Activated CD4-positive, alpha-beta T cell treated with anti-CD3 and anti-CD28 coated beads for 4 hours (primary cell): ENCODE measurements at regions not wholly inside any gene's neighbourhood (a gene's known extent, or its start where the extent isn't known, plus 50 kb on each side); places are given as distances from the start of the nearest gene placed in this dataset.
"Not testable (repeated sequence)": the region's sequence is repeated elsewhere in the genome, so short reads cannot be mapped to it uniquely, and the experiment has no call there.

Source experiments
- DNase-seq, 2 donors: peaks; one replicate each; pipeline ENCODE4 v3.0.0-alpha.2; 2020

DNA sequence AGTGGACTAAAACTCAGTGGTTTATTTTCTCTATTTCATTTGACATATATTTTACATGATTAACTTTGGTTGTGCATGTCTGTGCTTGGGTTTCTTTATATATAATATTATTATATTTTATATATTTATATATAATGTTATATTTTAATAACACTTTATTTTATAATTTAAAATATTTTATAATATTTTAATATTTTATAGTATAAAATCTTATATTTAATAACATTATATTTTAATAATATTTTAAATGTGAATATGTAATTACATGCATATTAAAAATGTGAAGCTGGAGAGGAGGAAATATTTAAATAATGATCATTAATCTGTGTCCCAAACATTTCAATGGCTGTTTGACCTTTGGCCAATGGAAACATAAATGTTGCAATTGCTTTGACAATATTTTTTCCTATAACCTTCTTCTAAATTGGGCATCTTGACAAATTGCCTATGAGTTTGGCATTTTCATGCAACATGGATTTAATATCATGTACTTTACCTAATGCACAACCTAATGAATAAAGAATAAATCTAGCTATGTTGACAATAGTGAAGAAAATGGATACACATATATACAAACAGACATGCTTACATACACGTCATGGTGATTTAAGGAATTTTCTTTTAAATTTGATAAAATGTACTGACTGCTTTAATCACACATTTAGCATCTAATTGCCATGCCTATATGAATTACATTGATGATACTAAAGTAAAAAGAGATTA lies 607.1 kb downstream of the SLITRK6 start:
- no peak for DNase-seq

DNA sequence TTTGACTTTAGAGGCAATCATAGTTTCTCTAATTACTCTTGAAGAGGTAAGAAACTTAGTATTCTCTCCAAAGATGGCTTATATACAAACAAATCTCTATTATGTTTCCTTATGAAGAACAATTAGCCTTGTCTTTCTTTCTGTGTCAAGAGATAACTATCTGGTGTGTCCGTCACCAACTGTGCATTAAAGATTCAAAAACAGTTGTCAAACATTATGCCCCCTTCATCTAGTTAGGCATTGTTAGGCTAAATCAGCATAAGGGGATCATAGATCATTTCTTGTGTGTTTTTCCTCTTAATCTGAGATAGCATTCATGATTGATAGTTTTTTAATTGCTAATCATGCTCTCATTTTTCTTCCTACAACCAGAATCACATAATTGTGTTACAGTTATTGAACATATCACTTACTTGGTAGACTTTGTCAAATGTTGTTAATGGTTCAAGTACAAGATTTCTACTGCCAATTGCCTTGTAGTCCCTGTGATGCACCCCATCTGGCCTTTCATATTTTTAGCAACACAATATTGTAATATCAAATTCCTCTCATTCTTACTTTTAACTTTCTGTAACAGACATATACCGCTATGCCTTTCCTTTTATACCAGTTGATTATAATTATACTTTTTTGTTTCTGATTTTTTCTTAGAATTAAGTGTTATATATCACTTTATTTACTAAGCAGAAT lies 612.7 kb downstream of the SLITRK6 start:
- no peak for DNase-seq

DNA sequence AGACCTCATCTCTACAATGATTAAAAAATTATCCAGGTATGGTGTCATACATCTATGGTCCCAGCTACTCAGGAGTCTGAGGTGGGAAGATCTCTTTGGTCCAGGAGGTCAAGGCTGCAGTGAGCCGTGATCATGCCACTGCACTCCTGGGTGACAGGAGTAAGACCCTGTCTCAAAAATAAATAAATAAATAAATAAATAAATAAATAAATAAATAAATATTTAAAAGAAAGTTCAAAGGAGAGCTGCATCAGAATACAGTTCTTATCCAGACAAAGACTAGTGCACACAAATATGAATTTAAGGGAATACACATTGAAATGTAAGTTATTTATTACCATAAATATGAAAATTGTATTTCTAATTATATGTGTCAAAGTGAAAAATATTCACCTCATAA lies 624.9 kb downstream of the SLITRK6 start:
- no peak for DNase-seq

DNA sequence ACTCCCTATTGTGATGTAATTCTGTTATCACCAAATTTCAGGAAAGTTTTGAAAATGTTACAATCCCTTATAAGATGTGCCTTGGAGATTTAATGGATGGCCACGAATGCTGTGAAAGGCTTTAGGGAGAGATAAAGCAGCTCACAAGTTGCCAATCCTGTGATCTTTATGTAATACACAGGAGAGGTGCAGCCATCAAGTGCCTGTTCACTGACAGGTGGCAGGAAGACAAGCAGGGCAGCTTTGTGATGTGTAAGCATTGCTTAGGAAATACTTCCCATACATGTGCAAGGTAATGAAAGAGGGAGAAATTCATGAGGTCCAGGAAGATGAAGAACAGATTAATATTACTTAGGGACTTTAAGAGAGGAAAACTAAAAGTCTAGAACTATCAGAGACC lies 628.8 kb downstream of the SLITRK6 start:
- no peak for DNase-seq

GRCh38 chr13:85166891-85167290 lies 632.3 kb downstream of the SLITRK6 start:
- DNase-seq: no peak

GRCh38 chr13:85163063-85163462 lies 636.2 kb downstream of the SLITRK6 start:
- no peak for DNase-seq

DNA sequence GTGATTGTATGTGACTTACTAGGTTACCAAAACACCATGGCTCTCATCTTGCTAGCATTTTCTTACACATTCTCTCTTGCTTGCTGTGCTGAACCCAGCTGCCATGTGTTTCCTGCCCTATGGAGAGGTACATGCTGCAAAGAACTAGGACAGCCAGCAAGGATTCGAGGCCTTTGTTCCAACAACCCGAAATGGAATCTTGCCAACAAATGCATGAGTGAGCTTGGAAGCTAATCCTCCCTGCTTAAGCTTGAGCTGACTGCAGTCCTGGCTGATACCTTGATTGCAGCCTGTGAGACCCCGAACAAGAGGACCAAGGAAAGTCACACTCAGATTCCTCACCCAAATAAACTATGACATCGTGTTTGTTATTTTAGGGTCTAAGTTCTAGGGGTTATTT lies 651.2 kb downstream of the SLITRK6 start:
- DNase-seq: no peak

GRCh38 chr13:85142351-85142927 lies 656.8 kb downstream of the SLITRK6 start:
- no peak for DNase-seq

GRCh38 chr13:85141401-85141800 lies 657.8 kb downstream of the SLITRK6 start:
- no peak for DNase-seq

DNA sequence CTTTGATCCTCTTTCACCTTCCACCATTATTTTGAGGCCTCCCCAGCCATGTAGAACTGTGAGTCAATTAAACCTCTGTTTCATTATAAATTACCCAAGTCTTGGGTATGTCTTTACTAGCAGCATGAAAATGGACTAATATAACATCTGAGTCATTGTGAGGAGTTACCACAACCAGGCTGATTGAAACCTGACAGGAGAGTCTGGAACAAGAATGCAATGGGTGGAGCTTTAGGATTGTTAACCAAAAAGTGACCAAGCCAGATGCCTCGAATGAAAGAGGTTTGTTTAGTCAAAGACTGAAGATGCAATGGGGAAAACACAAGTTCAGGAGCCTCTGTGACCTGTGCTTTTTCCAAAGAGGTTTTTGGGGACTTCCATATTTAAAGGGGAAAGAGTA lies 659.0 kb downstream of the SLITRK6 start:
- no peak for DNase-seq

DNA sequence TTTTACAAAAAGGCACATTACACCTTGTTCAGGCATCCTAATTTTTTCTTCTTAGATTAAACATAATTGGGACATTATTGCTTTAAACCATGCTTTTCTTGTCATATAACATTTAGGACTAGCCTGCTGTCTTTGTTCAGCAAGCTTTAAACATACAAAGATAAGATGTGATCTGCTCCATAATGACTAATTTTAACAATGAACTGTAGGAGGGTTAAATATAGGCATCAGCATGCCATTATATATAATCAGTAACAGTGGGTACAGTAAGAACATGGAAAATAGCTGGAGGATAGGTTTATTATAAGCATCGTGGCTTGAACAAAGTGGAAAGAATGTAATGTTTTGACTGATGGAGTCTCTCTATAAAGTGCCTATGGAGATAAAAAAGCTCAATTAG lies 661.7 kb downstream of the SLITRK6 start:
- DNase-seq: no peak

GRCh38 chr13:85132986-85133385 lies 666.2 kb downstream of the SLITRK6 start:
- no peak for DNase-seq

GRCh38 chr13:85123501-85123900 lies 675.7 kb downstream of the SLITRK6 start:
- not testable (repeated sequence) for DNase-seq

GRCh38 chr13:85108356-85108755 lies 690.9 kb downstream of the SLITRK6 start:
- DNase-seq: no peak

GRCh38 chr13:85099245-85099644 lies 700.0 kb downstream of the SLITRK6 start:
- no peak for DNase-seq

- DNase-seq: no peak
Observed at GRCh38 chr13:85095418-85096272, 703.6 kb downstream of the SLITRK6 start.

DNA sequence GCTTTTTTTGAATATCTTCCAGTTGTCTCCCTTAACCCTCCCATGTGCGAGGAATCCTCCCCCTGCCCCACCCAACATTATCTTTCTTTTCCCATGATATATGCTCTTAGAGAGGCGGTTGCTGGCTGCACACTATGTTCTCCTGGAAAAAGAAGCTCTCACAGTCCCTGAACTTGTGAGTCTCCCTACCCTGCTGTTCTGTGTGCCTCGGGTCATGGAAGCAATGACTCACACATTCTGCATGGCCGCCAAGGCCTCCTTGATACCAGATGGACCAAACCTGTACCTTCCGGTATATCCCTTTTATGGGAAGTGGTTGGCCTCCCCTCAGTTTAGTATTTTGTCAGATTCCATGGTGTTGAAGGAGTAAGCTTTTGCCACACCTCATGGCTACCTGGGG lies 705.4 kb downstream of the SLITRK6 start:
- no peak for DNase-seq

DNA sequence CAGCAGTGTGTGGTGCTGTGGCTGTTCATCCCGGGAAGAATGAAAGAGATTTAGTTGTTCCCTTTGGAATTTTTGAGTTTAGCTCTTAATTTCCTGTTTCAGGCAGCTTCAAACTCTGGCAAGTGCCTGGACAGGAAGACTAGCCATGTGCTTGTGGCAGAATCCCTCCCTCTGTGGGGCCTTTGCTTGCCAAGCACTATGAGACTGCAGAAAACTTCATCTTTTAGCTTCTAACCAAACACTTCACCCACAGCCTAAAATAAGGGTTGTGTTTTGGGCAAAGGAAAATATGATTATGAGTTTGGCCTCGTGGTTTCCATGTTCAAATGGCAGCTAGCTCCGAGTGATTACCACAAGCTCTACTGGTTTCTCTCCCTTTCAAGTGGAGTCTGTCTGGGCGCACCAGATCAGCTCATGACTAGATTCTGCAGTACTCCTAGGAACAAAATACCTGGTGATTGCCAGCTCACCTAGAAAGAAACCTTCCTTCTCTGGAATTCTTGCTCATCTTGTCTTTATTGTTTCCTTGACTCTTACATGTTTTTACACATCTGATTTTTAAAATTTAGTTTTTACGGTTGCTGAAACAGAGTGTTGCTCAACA lies 707.5 kb downstream of the SLITRK6 start:
- no peak for DNase-seq

DNA sequence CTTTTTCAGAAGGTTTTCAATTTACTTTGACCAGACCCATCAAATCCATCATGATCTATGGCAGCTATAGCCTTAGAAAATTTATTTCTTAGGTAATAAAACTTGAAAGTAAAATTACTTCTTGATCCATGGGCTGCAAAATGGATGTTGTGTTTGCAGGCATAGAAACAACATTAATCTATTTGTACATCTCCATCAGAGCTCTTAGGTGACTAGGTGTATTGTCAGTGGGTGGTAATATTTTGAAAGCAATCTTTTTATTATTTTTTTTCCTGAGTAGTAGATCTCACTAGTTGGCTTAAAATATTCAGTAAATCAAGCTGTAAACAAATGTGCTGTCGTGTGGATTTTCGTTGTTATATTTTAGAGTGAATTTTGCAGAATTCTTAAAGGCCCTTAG lies 710.0 kb downstream of the SLITRK6 start:
- no peak for DNase-seq

- DNase-seq: no peak
Observed at GRCh38 chr13:85080691-85081090, 718.5 kb downstream of the SLITRK6 start.

DNA sequence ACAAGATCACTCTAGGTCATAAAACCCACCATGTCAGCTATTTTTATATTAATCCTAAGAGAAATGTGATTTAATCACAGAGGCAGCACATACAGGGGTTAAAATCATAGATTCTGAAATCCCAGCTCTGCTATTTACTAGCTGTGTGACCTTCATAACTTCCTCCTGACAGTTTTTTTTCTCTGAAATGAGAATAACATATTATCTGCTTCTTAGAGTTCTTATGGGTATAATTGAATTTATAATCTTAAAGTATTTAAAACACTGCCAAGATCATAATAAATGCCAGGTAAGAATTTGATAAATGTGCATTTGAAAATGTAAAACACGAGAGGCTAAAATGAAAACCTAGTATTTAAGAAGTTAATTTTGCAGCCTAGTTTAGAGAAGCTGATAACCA lies 722.9 kb downstream of the SLITRK6 start:
- no peak for DNase-seq

DNA sequence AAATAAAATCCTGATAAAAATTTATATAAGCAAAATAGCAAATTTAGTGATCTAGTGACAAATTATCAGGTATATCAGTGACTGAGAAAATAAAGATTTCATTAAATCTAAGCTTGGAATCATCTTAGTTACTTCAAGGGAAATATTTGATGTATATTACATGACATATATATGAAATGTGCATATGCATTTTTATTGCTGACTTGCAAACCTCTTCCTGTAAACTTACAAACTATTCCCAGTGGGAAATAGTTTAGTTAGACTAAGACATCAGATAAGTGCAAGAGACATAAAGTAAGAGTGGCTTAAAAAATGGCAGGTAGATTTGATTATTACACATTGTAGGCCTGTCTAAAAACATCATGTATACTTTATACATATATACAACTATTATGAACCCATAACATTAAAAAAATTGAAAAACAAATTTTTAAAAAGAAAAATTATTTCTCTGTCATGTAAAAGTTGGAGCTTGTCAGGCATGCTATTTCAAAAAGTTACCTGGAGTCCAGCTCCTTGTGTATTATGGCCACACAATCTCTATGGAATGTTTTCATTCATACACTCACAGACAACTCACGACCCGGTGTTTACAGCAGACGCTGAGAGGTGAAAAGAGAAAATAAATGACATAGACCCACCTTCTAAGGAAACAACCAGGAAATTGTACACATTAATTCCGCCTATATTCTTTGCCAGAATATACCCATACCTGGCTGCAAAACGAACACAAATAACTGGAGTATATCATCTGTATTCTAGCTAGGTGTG lies 724.5 kb downstream of the SLITRK6 start:
- DNase-seq: no peak
